ENCODE measurements at regions not wholly inside any gene's neighbourhood (a gene's known extent, or its start where the extent isn't known, plus 50 kb on each side); places are given as distances from the start of the nearest gene placed in this dataset.

GRCh38 chr2:144848423-144848822 is 328.5 kb upstream of the ZEB2 start:
- H3K4me3 Mint-ChIP-seq = no peak overlapping the region
- Histone ChIP-seq H3K9me3 (ENCODE audit: control extremely low read depth in 1 of 3, control insufficient read depth in 2 of 3, insufficient read depth in 1 of 3, low read length in 2 of 3) (no peaks in the 10 kb centered on the region), H3K4me3 (ENCODE audit: control extremely low read depth in 1 of 5, extremely low read depth in 1 of 5, insufficient read depth in 1 of 5, low read depth in 2 of 5, low read length in 4 of 5) (no peak overlapping the region), H3K27me3 (replicated peaks in 1 of 4; ENCODE audit: control extremely low read depth in 1 of 4, control insufficient read depth in 3 of 4, insufficient read depth in 4 of 4, low read length in 3 of 4) (no peaks in the 10 kb centered on the region), H3K9ac (ENCODE audit: low read length) (no peak overlapping the region), H4K20me1 (ENCODE audit: control insufficient read depth, insufficient read depth, low read length, poor library complexity, severe bottlenecking) (no peaks in the 10 kb centered on the region), H3K4me2 (replicated peaks; ENCODE audit: low read depth, low read length, poor library complexity, severe bottlenecking) (no peak overlapping the region), H3K27ac (ENCODE audit: low read length in 2 of 2) (no peak overlapping the region), H3K36me3 (replicated peaks in 1 of 2; ENCODE audit: control extremely low read depth in 1 of 2, control insufficient read depth in 1 of 2, extremely low read depth in 1 of 2, insufficient read depth in 2 of 2, low read length in 1 of 2) (no peaks in the 10 kb centered on the region), H2AFZ (ENCODE audit: insufficient read depth, low read depth, low read length, poor library complexity, severe bottlenecking) (no peak overlapping the region), H3K4me1 (ENCODE audit: control insufficient read depth in 2 of 2, insufficient read depth in 2 of 2, low read length in 2 of 2) (no peaks in the 10 kb centered on the region), H3K79me2 (ENCODE audit: control insufficient read depth, insufficient read depth, low read length) (no peaks in the 10 kb centered on the region)
- 100% methylated on average over 2 of the region's 2 CpGs for WGBS (ENCODE audit: insufficient coverage)
- H3K9me3 Mint-ChIP-seq (ENCODE audit: insufficient read depth) = no peaks in the 10 kb centered on the region
- POLR2A ChIA-PET = no interaction called here
- DNase-seq (no peak), ATAC-seq (ENCODE audit: low read depth) (no peak)
- no peaks in the 10 kb centered on the region for H3K27me3 Mint-ChIP-seq
- CTCF ChIA-PET = no interaction called here
- H3K27ac Mint-ChIP-seq = no peak overlapping the region
- intact Hi-C loops (cut with micrococcal nuclease) = no loop called here
- peaks cover 1% of the 10 kb centered on the region for H3K4me1 Mint-ChIP-seq
- no peak for TF ChIP-seq CTCF (IDR thresholded peaks at IDR 0.05)
- TF ChIP-seq EZH2 (IDR thresholded peaks at IDR 0.05; ENCODE audit: borderline replicate concordance, insufficient read depth, low read depth, low read length, poor library complexity, severe bottlenecking) = no peak

- WGBS (ENCODE audit: insufficient coverage) = 92% methylated on average over 3 of the region's 5 CpGs
- no peaks in the 10 kb centered on the region for H3K9me3 ChIP-seq (ENCODE audit: control extremely low read depth in 1 of 3, control insufficient read depth in 2 of 3, insufficient read depth in 1 of 3, low read length in 2 of 3)
- no peak overlapping the region for H3K4me3 Mint-ChIP-seq
- H3K27me3 ChIP-seq (replicated peaks in 1 of 4; ENCODE audit: control extremely low read depth in 1 of 4, control insufficient read depth in 3 of 4, insufficient read depth in 4 of 4, low read length in 3 of 4) = no peaks in the 10 kb centered on the region
- no peaks in the 10 kb centered on the region for H3K9me3 Mint-ChIP-seq (ENCODE audit: insufficient read depth)
- H3K9ac ChIP-seq (ENCODE audit: low read length) = no peak overlapping the region
- H2AFZ ChIP-seq (ENCODE audit: insufficient read depth, low read depth, low read length, poor library complexity, severe bottlenecking) = no peak overlapping the region
- no peaks in the 10 kb centered on the region for H3K27me3 Mint-ChIP-seq
- no peaks in the 10 kb centered on the region for H4K20me1 ChIP-seq (ENCODE audit: control insufficient read depth, insufficient read depth, low read length, poor library complexity, severe bottlenecking)
- H3K79me2 ChIP-seq (ENCODE audit: control insufficient read depth, insufficient read depth, low read length) = no peaks in the 10 kb centered on the region
- no peak overlapping the region for H3K27ac Mint-ChIP-seq
- no peaks in the 10 kb centered on the region for H3K36me3 ChIP-seq (replicated peaks in 1 of 2; ENCODE audit: control extremely low read depth in 1 of 2, control insufficient read depth in 1 of 2, extremely low read depth in 1 of 2, insufficient read depth in 2 of 2, low read length in 1 of 2)
- no peak overlapping the region for H3K27ac ChIP-seq (ENCODE audit: low read length in 2 of 2)
- no peak for TF ChIP-seq EZH2 (IDR thresholded peaks at IDR 0.05; ENCODE audit: borderline replicate concordance, insufficient read depth, low read depth, low read length, poor library complexity, severe bottlenecking)
- no peak for TF ChIP-seq CTCF (IDR thresholded peaks at IDR 0.05)
- H3K4me3 ChIP-seq (ENCODE audit: control extremely low read depth in 1 of 5, extremely low read depth in 1 of 5, insufficient read depth in 1 of 5, low read depth in 2 of 5, low read length in 4 of 5) = no peak overlapping the region
- no peaks in the 10 kb centered on the region for H3K4me1 ChIP-seq (ENCODE audit: control insufficient read depth in 2 of 2, insufficient read depth in 2 of 2, low read length in 2 of 2)
- ATAC-seq (ENCODE audit: low read depth) (no peak), DNase-seq (no peak)
- peaks cover 1% of the 10 kb centered on the region for H3K4me1 Mint-ChIP-seq
- intact Hi-C loops (cut with micrococcal nuclease) = no loop called here
- POLR2A ChIA-PET = no interaction called here
- no peak overlapping the region for H3K4me2 ChIP-seq (replicated peaks; ENCODE audit: low read depth, low read length, poor library complexity, severe bottlenecking)
- CTCF ChIA-PET = no interaction called here
Measured at GRCh38 chr2:144847347-144848080, 327.6 kb upstream of the ZEB2 start.
